ENCODE measurements at regions not wholly inside any gene's neighbourhood (a gene's known extent, or its start where the extent isn't known, plus 50 kb on each side); places are given as distances from the start of the nearest gene placed in this dataset.

DNA sequence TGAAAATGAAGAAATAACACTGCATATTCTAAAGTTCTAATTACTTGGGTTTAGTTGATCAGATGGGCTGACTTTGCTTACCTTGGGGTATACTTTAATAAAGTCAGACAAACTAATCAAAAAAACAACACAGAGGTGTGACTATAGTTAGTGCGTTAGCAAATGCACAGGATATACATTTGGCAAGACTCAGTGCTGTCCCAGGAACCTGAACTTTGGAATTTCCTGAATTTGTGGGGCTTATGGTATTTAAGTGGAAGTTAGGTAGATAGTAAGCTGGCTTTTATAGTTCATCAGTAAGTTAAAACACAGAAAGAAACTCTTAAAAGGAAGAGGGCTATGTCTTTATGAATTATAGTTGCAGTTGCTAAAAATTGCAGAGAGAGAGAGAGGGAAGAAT is 302.6 kb upstream of the DDI1 start:
- TF ChIP-seq, protein P1, sequence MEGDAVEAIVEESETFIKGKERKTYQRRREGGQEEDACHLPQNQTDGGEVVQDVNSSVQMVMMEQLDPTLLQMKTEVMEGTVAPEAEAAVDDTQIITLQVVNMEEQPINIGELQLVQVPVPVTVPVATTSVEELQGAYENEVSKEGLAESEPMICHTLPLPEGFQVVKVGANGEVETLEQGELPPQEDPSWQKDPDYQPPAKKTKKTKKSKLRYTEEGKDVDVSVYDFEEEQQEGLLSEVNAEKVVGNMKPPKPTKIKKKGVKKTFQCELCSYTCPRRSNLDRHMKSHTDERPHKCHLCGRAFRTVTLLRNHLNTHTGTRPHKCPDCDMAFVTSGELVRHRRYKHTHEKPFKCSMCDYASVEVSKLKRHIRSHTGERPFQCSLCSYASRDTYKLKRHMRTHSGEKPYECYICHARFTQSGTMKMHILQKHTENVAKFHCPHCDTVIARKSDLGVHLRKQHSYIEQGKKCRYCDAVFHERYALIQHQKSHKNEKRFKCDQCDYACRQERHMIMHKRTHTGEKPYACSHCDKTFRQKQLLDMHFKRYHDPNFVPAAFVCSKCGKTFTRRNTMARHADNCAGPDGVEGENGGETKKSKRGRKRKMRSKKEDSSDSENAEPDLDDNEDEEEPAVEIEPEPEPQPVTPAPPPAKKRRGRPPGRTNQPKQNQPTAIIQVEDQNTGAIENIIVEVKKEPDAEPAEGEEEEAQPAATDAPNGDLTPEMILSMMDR (conservative IDR thresholded peaks at IDR 0.05), result no peak
- no peak for TF ChIP-seq EZH2 (IDR thresholded peaks at IDR 0.05; ENCODE audit: low read depth)

All from PC-9 (cell line).